A549 (cell line): ENCODE measurements at regions not wholly inside any gene's neighbourhood (a gene's known extent, or its start where the extent isn't known, plus 50 kb on each side); places are given as distances from the start of the nearest gene placed in this dataset.

Source experiments
- BHLHE40 ChIP-seq: IDR thresholded peaks from 2 replicates; pipeline ENCODE4 v1.6.1; 2012; ENCODE audit warnings: low read depth, low read length, inconsistent platforms
- CTCF ChIP-seq: fragments of >200 bp; sonication (Bioruptor Twin); formaldehyde crosslinking; IDR thresholded peaks from 3 replicates; pipeline ENCODE4 v1.5.1; 2016
- RAD21 ChIP-seq, 2 experiments: fragments of >200 bp in 1 of 2; sonication (Bioruptor Twin) in 1 of 2; formaldehyde crosslinking in 1 of 2; IDR thresholded peaks in 1 of 2; conservative IDR thresholded peaks in 1 of 2; 2 replicates in 1 of 2; 3 replicates in 1 of 2; pipeline ENCODE4 v1.6.1; 2012 to 2018; ENCODE audit warnings: inconsistent platforms in 1 of 2
- RFX5 ChIP-seq: fragments of 450-650 bp; IDR thresholded peaks from 2 replicates; pipeline ENCODE4 v1.7.1; 2014; ENCODE audit warnings: antibody characterized with exemption, mild to moderate bottlenecking, moderate library complexity

GRCh38 chr9:87034841-87035240 lies 87.5 kb upstream of the GAS1 start:
- TF ChIP-seq RAD21 (conservative IDR thresholded peaks at IDR 0.05 in 1 of 2, IDR thresholded peaks at IDR 0.05 in 1 of 2) (no peak), BHLHE40 (no peak), CTCF (no peak), RFX5 (no peak)
